ENCODE measurements at regions not wholly inside any gene's neighbourhood (a gene's known extent, or its start where the extent isn't known, plus 50 kb on each side); places are given as distances from the start of the nearest gene placed in this dataset.

- TF ChIP-seq REST (IDR thresholded peaks at IDR 0.05; ENCODE audit: borderline replicate concordance) (peak; percentile 16; the same call in 1 of the 2 replicates), REST (CRISPR knock-in tag; IDR thresholded peaks at IDR 0.05; ENCODE audit: low read depth) (no peak), ZNF3 (CRISPR knock-in tag; IDR thresholded peaks at IDR 0.05) (no peak), VEZF1 (CRISPR knock-in tag; IDR thresholded peaks at IDR 0.05) (peak; percentile 48; the same call in 1 of the 2 replicates), ZNF436 (CRISPR knock-in tag; IDR thresholded peaks at IDR 0.05) (no peak), SOX6 (IDR thresholded peaks at IDR 0.05) (peak; percentile 68; the same call in 1 of the 2 replicates), ELF2 (CRISPR knock-in tag; IDR thresholded peaks at IDR 0.05) (0 out of 2 replicates have a peak, but pooled peaks have one; percentile 51), CHD4 (IDR thresholded peaks at IDR 0.05; ENCODE audit: insufficient read depth, insufficient replicate concordance, low read depth, low read length, poor library complexity, severe bottlenecking) (no peak), ATF4 (CRISPR knock-in tag; IDR thresholded peaks at IDR 0.05) (0 out of 2 replicates have a peak, but pooled peaks have one; percentile 50), FOXA3 (CRISPR knock-in tag; conservative IDR thresholded peaks at IDR 0.05 in 1 of 2, IDR thresholded peaks at IDR 0.05 in 1 of 2) (peak in 1 of 2 experiments; percentile 67; a peak in 2 of 4 replicates), RAD21 (CRISPR knock-in tag; conservative IDR thresholded peaks at IDR 0.05 in 1 of 2, IDR thresholded peaks at IDR 0.05 in 1 of 2) (0 out of 4 replicates have a peak, but pooled peaks of 1 of the 2 experiments have one; percentile 26), ASH1L (IDR thresholded peaks at IDR 0.05; ENCODE audit: borderline replicate concordance, low read depth, partially characterized antibody) (no peak), FOXP4 (CRISPR knock-in tag; IDR thresholded peaks at IDR 0.05; ENCODE audit: borderline replicate concordance) (no peak)
Measured at GRCh38 chr1:234768171-234768568, 158.2 kb upstream of the IRF2BP2 start (continued).

All from K562 (cell line).